K562 (cell line): ENCODE measurements at regions not wholly inside any gene's neighbourhood (a gene's known extent, or its start where the extent isn't known, plus 50 kb on each side); places are given as distances from the start of the nearest gene placed in this dataset.

Experiments used
- ATAC-seq: fragments of 200-7000 bp; cut with Tn5 transposase; 3 replicates; pipeline ENCODE4 v1.9.1; 2020; ENCODE audit warnings: moderate library complexity
- BruUV-seq: library from RNA; stranded (reverse); fragments of 400-500 nt; replicated peaks from 2 replicates; lab custom pipeline; 2021; lab: Mats Ljungman, UMichigan
- CTCF ChIA-PET: fragments of 300-600 bp; formaldehyde crosslinking; extraction: SDS; loops from one replicate; lab custom pipeline; 2021; ENCODE audit warnings: low intra/inter-chr PET ratio; lab: Yijun Ruan, JAX
- POLR2A ChIA-PET: fragments of 300-600, 350-650 bp; sonication (Branson Sonifier 250); formaldehyde crosslinking; extraction: SDS; loops from one replicate; lab custom pipeline; 2021; ENCODE audit warnings: antibody characterized with exemption, inconsistent platforms; lab: Yijun Ruan, JAX
- DNase-seq, 4 experiments: peaks; one replicate each; pipeline versions ENCODE4 v3.0.0 to v3.0.0-alpha.2; 2011 to 2018; ENCODE audit warnings: low spot score in 3 of 4, mixed read lengths in 3 of 4; ENCODE audit errors: extremely low read depth in 1 of 4
- FAIRE-seq: peaks from 2 replicates; lab custom pipeline; 2011; peaks lifted over from hg19 to GRCh38; lab: Jason Lieb, UNC
- H2AFZ ChIP-seq: 2 replicates; pipeline ENCODE4 v1.6.0; 2011; ENCODE audit warnings: low read depth, low read length, control low read depth, inconsistent platforms
- H3K27ac ChIP-seq: fragments of 200-600 bp; 3 replicates; pipeline ENCODE4 v1.8.0; 2011; ENCODE audit warnings: low read depth, mild to moderate bottlenecking, control low read depth, inconsistent platforms, low read length, moderate library complexity, mixed read lengths; ENCODE audit errors: extremely low read depth
- H3K27me3 ChIP-seq, 2 experiments: fragments of 300-600 bp in 1 of 2; 2 replicates in 1 of 2; 3 replicates in 1 of 2; pipeline versions ENCODE4 v1.6.0 to v1.8.0; 2011; ENCODE audit warnings: inconsistent platforms in 2 of 2, low read length in 2 of 2, mild to moderate bottlenecking in 1 of 2, mixed read lengths in 1 of 2, moderate library complexity in 1 of 2; ENCODE audit not compliant: control insufficient read depth in 2 of 2, insufficient read depth in 2 of 2
- H3K36me3 ChIP-seq: fragments of 300-600 bp; 3 replicates; pipeline ENCODE4 v1.8.0; 2011; ENCODE audit warnings: mild to moderate bottlenecking, low read length, inconsistent platforms; ENCODE audit not compliant: control insufficient read depth, insufficient read depth
- H3K4me1 ChIP-seq, 2 experiments: fragments of 200-600 bp in 1 of 2; replicated peaks in 1 of 2; 2 replicates in 1 of 2; 3 replicates in 1 of 2; pipeline versions ENCODE4 v1.5.1 to v1.8.0; 2011; ENCODE audit warnings: inconsistent platforms in 2 of 2, low read length in 2 of 2, mild to moderate bottlenecking in 1 of 2, mixed read lengths in 1 of 2, moderate library complexity in 1 of 2; ENCODE audit not compliant: control insufficient read depth in 2 of 2, insufficient read depth in 2 of 2
- H3K4me2 ChIP-seq: 2 replicates; pipeline ENCODE4 v1.6.1; 2011; ENCODE audit warnings: low read length, control low read depth, inconsistent platforms, mixed read lengths; ENCODE audit not compliant: insufficient read depth
- H3K4me3 ChIP-seq: fragments of 200-600 bp; sonication (generic), shearing (Covaris generic); 2 replicates; pipeline ENCODE4 v1.5.1; 2016; ENCODE audit warnings: control low read depth, inconsistent platforms
- H3K79me2 ChIP-seq: fragments of 200-600 bp; 3 replicates; pipeline ENCODE4 v1.8.0; 2011; ENCODE audit warnings: low read length, inconsistent platforms; ENCODE audit not compliant: control insufficient read depth, insufficient read depth
- H3K9ac ChIP-seq, 2 experiments: 2 replicates each; pipeline versions ENCODE4 v1.6.0 to v1.6.1; 2011; ENCODE audit warnings: low read depth in 2 of 2, low read length in 2 of 2, control low read depth in 1 of 2, inconsistent platforms in 1 of 2, mild to moderate bottlenecking in 1 of 2, mixed read lengths in 1 of 2; ENCODE audit not compliant: insufficient read depth in 1 of 2
- H3K9me1 ChIP-seq: one replicate; pipeline ENCODE4 v1.6.0; 2011; ENCODE audit warnings: inconsistent platforms, mild to moderate bottlenecking, low read length, moderate library complexity; ENCODE audit not compliant: control insufficient read depth, insufficient read depth
- H3K9me3 ChIP-seq: replicated peaks from 2 replicates; pipeline ENCODE4 v1.5.1; 2011; ENCODE audit warnings: low read depth, low read length, inconsistent platforms; ENCODE audit not compliant: control insufficient read depth, insufficient read depth
- H4K20me1 ChIP-seq: replicated peaks from 2 replicates; pipeline ENCODE4 v1.6.1; 2011; ENCODE audit warnings: low read length, inconsistent platforms, mixed read lengths; ENCODE audit not compliant: control insufficient read depth, insufficient read depth
- DNMT1 ChIP-seq: fragments of 450-650 bp; IDR thresholded peaks from 2 replicates; pipeline ENCODE4 v1.6.1; 2016; ENCODE audit warnings: antibody characterized with exemption, mild to moderate bottlenecking
- FIP1L1 ChIP-seq: fragments of 200-400 bp; formaldehyde crosslinking; IDR thresholded peaks from 2 replicates; pipeline ENCODE4 v1.6.1; 2018; ENCODE audit warnings: mild to moderate bottlenecking, low read depth, low read length; ENCODE audit not compliant: poor library complexity, severe bottlenecking
- XRCC3 ChIP-seq: fragments of 450-650 bp; IDR thresholded peaks from 2 replicates; pipeline ENCODE4 v1.6.1; 2017; ENCODE audit warnings: mild to moderate bottlenecking, moderate library complexity
- in situ Hi-C: fragments of 300-500 bp; cut with MboI; formaldehyde crosslinking; loops from 4 replicates; pipeline ENCODE4 v1.15.0; 2018; ENCODE audit warnings: inconsistent platforms, mixed read lengths
- intact Hi-C: fragments of 100-400 bp; cut with micrococcal nuclease; formaldehyde crosslinking; loops from 2 replicates; pipeline ENCODE4 v1.14.2; 2022
- TF ChIP-seq, protein P1 (sequence below): sonication (generic); formaldehyde crosslinking; IDR thresholded peaks from 2 replicates; pipeline ENCODE4 v1.8.0; 2022; ENCODE audit warnings: mild to moderate bottlenecking, missing genetic modification reagents
- TF ChIP-seq, protein P2 (sequence below): fragments of 250-450 bp; sonication (Bioruptor Pico); IDR thresholded peaks from 2 replicates; pipeline ENCODE4 v1.5.1; 2021; ENCODE audit warnings: mild to moderate bottlenecking

GRCh38 chr6:21933351-21933750 lies 339.8 kb downstream of the SOX4 start:
- Histone ChIP-seq H3K27ac (no peak overlapping the region), H2AFZ (no peak overlapping the region), H3K9me3 (no peaks in the 10 kb centered on the region), H3K27me3 (no peaks in the 10 kb centered on the region), H4K20me1 (no peaks in the 10 kb centered on the region), H3K9me1 (no peaks in the 10 kb centered on the region), H3K79me2 (no peaks in the 10 kb centered on the region), H3K4me3 (no peak overlapping the region)
- DNase-seq (no peak), ATAC-seq (no peak), FAIRE-seq (no peak)
- in situ Hi-C loops (no loop called here), intact Hi-C loops (no loop called here)
- BruUV-seq, result no TSS peak
- ChIA-PET CTCF (no interaction called here), POLR2A (interaction anchor here (0.6 kb wide), 1 partner anchor 8 kb away, joined by 3 read pairs; no protein-coding TSS in a partner anchor)
- TF ChIP-seq XRCC3, result no peak
- TF ChIP-seq, protein P1, sequence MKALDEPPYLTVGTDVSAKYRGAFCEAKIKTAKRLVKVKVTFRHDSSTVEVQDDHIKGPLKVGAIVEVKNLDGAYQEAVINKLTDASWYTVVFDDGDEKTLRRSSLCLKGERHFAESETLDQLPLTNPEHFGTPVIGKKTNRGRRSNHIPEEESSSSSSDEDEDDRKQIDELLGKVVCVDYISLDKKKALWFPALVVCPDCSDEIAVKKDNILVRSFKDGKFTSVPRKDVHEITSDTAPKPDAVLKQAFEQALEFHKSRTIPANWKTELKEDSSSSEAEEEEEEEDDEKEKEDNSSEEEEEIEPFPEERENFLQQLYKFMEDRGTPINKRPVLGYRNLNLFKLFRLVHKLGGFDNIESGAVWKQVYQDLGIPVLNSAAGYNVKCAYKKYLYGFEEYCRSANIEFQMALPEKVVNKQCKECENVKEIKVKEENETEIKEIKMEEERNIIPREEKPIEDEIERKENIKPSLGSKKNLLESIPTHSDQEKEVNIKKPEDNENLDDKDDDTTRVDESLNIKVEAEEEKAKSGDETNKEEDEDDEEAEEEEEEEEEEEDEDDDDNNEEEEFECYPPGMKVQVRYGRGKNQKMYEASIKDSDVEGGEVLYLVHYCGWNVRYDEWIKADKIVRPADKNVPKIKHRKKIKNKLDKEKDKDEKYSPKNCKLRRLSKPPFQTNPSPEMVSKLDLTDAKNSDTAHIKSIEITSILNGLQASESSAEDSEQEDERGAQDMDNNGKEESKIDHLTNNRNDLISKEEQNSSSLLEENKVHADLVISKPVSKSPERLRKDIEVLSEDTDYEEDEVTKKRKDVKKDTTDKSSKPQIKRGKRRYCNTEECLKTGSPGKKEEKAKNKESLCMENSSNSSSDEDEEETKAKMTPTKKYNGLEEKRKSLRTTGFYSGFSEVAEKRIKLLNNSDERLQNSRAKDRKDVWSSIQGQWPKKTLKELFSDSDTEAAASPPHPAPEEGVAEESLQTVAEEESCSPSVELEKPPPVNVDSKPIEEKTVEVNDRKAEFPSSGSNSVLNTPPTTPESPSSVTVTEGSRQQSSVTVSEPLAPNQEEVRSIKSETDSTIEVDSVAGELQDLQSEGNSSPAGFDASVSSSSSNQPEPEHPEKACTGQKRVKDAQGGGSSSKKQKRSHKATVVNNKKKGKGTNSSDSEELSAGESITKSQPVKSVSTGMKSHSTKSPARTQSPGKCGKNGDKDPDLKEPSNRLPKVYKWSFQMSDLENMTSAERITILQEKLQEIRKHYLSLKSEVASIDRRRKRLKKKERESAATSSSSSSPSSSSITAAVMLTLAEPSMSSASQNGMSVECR (CRISPR knock-in tag), result no peak
- TF ChIP-seq, protein P2, sequence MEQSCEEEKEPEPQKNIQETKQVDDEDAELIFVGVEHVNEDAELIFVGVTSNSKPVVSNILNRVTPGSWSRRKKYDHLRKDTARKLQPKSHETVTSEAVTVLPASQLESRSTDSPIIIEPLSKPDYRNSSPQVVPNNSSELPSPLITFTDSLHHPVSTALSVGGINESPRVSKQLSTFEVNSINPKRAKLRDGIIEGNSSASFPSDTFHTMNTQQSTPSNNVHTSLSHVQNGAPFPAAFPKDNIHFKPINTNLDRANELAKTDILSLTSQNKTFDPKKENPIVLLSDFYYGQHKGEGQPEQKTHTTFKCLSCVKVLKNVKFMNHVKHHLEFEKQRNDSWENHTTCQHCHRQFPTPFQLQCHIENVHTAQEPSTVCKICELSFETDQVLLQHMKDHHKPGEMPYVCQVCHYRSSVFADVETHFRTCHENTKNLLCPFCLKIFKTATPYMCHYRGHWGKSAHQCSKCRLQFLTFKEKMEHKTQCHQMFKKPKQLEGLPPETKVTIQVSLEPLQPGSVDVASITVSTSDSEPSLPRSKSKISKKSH (CRISPR knock-in tag), result no peak
- no peak for TF ChIP-seq DNMT1
- TF ChIP-seq FIP1L1, result no peak
- TF ChIP-seq, all 486 proteins: peak for 0
- H3K4me1 ChIP-seq, result no peaks in the 10 kb centered on the region
- H3K9ac ChIP-seq, result no peak overlapping the region
- no peaks in the 10 kb centered on the region for H3K36me3 ChIP-seq
- no peak overlapping the region for H3K4me2 ChIP-seq
